D721Med (cell line): ENCODE measurements at regions not wholly inside any gene's neighbourhood (a gene's known extent, or its start where the extent isn't known, plus 50 kb on each side); places are given as distances from the start of the nearest gene placed in this dataset.

ENCODE experiments used
- DNase-seq: peaks from one replicate; pipeline ENCODE4 v3.0.0; 2011; ENCODE audit warnings: low spot score; ENCODE audit not compliant: insufficient read length
- FAIRE-seq: peaks from 2 replicates; lab custom pipeline; 2011; peaks lifted over from hg19 to GRCh38; lab: Jason Lieb, UNC
- CTCF ChIP-seq: IDR thresholded peaks from 2 replicates; pipeline ENCODE4 v1.5.1; 2012; ENCODE audit warnings: mild to moderate bottlenecking, control low read depth; ENCODE audit not compliant: insufficient read depth; ENCODE audit errors: missing control alignments

- FAIRE-seq (peak; percentile 100), DNase-seq (no peak)
- no peak for TF ChIP-seq CTCF
These were observed 296.6 kb downstream of the PTPRC start for GRCh38 chr1:198935306-198935921.

DNA sequence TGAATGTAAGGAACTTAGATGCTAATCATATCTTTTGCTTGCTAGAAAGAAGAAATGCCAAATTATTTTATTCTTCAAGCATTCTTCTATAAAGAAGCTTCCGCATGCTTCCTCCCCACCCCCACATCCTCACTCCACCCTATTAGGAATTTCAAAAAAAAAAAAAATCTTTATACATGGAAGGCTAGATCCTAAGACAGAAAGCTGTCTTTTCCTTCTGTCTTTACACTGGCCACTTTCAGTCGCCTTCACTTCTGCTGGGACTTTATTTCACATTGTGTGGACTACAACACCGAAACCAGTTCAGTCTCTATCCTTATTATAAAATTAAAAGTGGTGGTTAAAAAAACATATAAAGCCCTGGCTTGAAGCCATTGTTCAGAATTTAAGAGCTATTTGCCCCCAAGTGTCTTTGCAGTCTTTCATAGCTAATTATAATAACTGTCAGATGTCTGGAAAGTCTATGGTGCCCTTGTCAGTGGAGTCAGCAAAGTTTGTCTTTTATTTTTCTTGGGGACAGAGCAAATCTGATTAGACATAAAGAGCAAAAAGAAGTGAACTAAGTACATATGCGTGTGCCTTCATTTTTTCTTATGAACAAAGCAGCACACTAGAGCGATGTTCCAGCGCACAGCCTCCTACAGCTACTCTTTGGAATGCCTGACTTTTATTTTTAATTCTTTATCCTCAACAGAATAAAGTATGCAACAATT, 297.7 kb downstream of the PTPRC start:
- DNase-seq (no peak), FAIRE-seq (peak; percentile 86)
- no peak for TF ChIP-seq CTCF

- no peak for TF ChIP-seq CTCF
- FAIRE-seq (peak; percentile 100), DNase-seq (peak; percentile 67)
These were observed 298.6 kb downstream of the PTPRC start for GRCh38 chr1:198937231-198938031.

DNA sequence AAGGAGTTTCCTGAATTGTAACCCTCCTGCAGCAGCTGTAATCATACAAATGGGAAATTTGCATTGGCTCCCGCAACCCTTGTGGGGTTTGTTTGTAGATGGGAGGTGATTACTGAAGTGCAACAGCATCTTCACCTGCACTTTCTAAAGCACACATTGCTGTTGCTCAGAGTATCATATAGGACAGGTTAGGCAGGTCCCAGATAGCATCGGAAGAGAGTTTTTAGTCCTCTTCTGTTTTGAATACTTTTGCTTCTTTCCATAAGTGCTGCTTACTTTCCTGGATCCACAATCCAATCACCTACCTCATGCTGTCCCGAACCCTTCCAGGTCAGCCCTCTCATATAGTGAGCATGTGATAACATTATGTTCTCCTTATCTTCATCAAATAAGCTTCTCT, 300.4 kb downstream of the PTPRC start:
- DNase-seq = no peak
- FAIRE-seq = peak; percentile 91
- no peak for TF ChIP-seq CTCF

- DNase-seq = no peak
- TF ChIP-seq CTCF = no peak
- peak; percentile 44 for FAIRE-seq
These were observed 301.1 kb downstream of the PTPRC start for GRCh38 chr1:198939956-198940355.

DNA sequence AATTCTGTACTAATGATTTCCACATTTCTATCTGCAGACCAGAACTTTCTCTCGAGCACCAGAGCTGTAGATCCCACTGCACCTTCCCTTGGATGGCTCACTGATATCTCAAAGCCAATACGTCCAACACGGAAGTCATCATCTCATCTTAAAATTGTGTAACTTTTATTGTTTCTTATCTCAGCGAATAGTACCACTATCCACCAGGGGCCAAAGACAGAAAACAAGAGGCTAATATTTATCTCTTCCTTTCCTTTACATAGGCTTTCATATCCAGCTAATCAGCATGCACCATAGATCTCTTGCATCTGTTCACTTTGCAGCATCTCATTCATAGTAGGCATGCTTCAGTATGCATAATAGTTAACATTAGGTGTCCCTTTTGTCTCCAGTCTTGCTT, 303.6 kb downstream of the PTPRC start:
- FAIRE-seq (peak; percentile 51), DNase-seq (no peak)
- TF ChIP-seq CTCF = no peak
